ENCODE measurements at regions not wholly inside any gene's neighbourhood (a gene's known extent, or its start where the extent isn't known, plus 50 kb on each side); places are given as distances from the start of the nearest gene placed in this dataset.

DNA sequence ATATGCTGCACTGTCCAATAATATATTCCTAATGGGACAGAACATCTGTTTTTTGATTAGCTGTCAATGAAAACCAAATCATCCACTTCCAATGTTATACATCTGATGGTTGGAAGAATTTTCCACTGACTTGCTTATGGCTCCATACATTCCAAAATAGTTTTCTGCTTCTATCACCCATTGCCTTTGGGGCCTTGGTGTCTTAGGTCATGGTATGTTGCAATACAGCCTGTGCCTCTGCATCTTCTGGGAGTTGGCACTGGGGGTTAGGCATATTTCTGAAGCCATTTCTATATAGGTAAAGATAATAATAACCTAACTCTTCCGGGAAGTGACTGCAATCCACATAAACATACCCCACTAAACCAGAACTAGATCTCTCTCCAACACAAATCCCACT, 53.2 kb upstream of the NR3C2 start:
- DNase-seq (no peak), ATAC-seq (no peak)
- TF ChIP-seq, protein P1, sequence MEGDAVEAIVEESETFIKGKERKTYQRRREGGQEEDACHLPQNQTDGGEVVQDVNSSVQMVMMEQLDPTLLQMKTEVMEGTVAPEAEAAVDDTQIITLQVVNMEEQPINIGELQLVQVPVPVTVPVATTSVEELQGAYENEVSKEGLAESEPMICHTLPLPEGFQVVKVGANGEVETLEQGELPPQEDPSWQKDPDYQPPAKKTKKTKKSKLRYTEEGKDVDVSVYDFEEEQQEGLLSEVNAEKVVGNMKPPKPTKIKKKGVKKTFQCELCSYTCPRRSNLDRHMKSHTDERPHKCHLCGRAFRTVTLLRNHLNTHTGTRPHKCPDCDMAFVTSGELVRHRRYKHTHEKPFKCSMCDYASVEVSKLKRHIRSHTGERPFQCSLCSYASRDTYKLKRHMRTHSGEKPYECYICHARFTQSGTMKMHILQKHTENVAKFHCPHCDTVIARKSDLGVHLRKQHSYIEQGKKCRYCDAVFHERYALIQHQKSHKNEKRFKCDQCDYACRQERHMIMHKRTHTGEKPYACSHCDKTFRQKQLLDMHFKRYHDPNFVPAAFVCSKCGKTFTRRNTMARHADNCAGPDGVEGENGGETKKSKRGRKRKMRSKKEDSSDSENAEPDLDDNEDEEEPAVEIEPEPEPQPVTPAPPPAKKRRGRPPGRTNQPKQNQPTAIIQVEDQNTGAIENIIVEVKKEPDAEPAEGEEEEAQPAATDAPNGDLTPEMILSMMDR (IDR thresholded peaks at IDR 0.05): no peak
- intact Hi-C loops (cut with DNase I, micrococcal nuclease): no loop called here
- Histone ChIP-seq H3K4me1 (ENCODE audit: low read depth) (no peaks in the 10 kb centered on the region), H3K36me3 (ENCODE audit: low read depth) (no peaks in the 10 kb centered on the region), H3K9me3 (no peaks in the 10 kb centered on the region), H3K4me3 (no peak overlapping the region)

All from mucosa of descending colon (tissue), 3 donors.